GM12865 (cell line): ENCODE measurements at regions not wholly inside any gene's neighbourhood (a gene's known extent, or its start where the extent isn't known, plus 50 kb on each side); places are given as distances from the start of the nearest gene placed in this dataset.
"Not testable (repeated sequence)": the region's sequence is repeated elsewhere in the genome, so short reads cannot be mapped to it uniquely, and the experiment has no call there.

Experiments
- DNase-seq: peaks from one replicate; pipeline ENCODE4 v3.0.0; 2010; ENCODE audit warnings: low read depth
- H3K4me3 ChIP-seq: 2 replicates; pipeline ENCODE4 v1.5.1; 2011; ENCODE audit warnings: mild to moderate bottlenecking, low read depth, low read length, control low read depth
- CTCF ChIP-seq: IDR thresholded peaks from 2 replicates; pipeline ENCODE4 v1.5.1; 2011; ENCODE audit warnings: low read length, control low read depth, low read depth, inconsistent platforms; ENCODE audit not compliant: insufficient read depth; ENCODE audit errors: missing control alignments

GRCh38 chr2:84144345-84144744 lies 314.7 kb downstream of the SUCLG1 start:
- no peak overlapping the region for H3K4me3 ChIP-seq
- no peak for TF ChIP-seq CTCF
- no peak for DNase-seq

GRCh38 chr2:84137034-84137433 lies 322.0 kb downstream of the SUCLG1 start:
- no peak for TF ChIP-seq CTCF

GRCh38 chr2:84132370-84132769 lies 326.7 kb downstream of the SUCLG1 start:
- DNase-seq = no peak
- no peak for TF ChIP-seq CTCF

More at GRCh38 chr2:84137034-84137433, 322.0 kb downstream of the SUCLG1 start:
- no peak overlapping the region for H3K4me3 ChIP-seq
- DNase-seq = no peak

GRCh38 chr2:84131278-84131830 lies 327.7 kb downstream of the SUCLG1 start:
- DNase-seq = no peak
- no peak overlapping the region for H3K4me3 ChIP-seq
- TF ChIP-seq CTCF = no peak

More at GRCh38 chr2:84132370-84132769, 326.7 kb downstream of the SUCLG1 start:
- H3K4me3 ChIP-seq = no peak overlapping the region

- no peak for TF ChIP-seq CTCF
- no peak for DNase-seq
- H3K4me3 ChIP-seq = no peak overlapping the region
Observed at GRCh38 chr2:84129018-84129417, 330.1 kb downstream of the SUCLG1 start.

- not testable (repeated sequence) for H3K4me3 ChIP-seq, DNase-seq
Observed at GRCh38 chr2:84127812-84128211, 331.3 kb downstream of the SUCLG1 start.

- no peak overlapping the region for H3K4me3 ChIP-seq
- TF ChIP-seq CTCF = no peak
- DNase-seq = no peak
Observed at GRCh38 chr2:84126530-84126929, 332.6 kb downstream of the SUCLG1 start.
